ENCODE measurements at regions not wholly inside any gene's neighbourhood (a gene's known extent, or its start where the extent isn't known, plus 50 kb on each side); places are given as distances from the start of the nearest gene placed in this dataset.

DNA sequence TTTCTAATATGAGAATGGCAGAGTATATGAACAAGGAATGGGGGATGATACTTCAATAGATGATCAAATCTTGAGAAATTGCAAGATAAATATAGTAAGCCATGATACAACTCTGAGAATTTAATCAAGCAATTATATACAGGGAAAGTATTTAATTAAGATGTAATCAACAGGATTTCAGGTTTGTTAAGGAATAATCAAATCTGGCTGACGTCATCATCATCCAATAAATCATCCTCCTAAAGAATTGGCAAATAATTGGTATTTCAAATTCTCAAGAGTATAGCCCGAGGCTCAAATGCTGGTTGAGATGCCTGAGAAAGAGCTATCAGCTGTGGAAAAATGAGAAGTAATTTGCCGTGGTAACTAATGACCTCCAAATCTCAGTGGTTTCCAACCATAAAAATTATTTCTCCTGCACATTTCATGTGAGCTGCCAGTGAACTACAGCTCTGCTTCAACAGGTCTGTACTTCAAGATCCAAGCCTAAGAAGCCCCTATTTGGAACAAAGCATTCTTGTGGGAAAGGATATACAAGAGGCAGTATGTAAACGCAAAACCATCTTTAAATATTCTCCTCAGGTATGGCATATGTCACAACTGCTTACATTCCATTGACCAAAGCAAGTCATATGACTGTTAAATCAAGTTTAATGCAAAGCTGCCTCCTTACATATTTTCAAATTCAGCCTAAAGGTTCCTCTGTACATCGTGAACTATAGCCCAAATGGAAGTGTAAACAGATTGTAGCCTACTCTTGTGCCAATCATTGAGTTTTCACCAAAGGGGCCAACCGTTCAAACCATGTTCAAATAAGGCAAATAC lies 503.0 kb downstream of the KIF20B start:
- H3K36me3 ChIP-seq, result no peaks in the 10 kb centered on the region
- WGBS, 2 donors, result 38 to 51% methylated on average over 6 of the region's 6 CpGs
- TF ChIP-seq, protein P1, sequence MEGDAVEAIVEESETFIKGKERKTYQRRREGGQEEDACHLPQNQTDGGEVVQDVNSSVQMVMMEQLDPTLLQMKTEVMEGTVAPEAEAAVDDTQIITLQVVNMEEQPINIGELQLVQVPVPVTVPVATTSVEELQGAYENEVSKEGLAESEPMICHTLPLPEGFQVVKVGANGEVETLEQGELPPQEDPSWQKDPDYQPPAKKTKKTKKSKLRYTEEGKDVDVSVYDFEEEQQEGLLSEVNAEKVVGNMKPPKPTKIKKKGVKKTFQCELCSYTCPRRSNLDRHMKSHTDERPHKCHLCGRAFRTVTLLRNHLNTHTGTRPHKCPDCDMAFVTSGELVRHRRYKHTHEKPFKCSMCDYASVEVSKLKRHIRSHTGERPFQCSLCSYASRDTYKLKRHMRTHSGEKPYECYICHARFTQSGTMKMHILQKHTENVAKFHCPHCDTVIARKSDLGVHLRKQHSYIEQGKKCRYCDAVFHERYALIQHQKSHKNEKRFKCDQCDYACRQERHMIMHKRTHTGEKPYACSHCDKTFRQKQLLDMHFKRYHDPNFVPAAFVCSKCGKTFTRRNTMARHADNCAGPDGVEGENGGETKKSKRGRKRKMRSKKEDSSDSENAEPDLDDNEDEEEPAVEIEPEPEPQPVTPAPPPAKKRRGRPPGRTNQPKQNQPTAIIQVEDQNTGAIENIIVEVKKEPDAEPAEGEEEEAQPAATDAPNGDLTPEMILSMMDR (IDR thresholded peaks at IDR 0.05), result no peak
- TF ChIP-seq POLR2A (IDR thresholded peaks at IDR 0.05), result no peak
- no peak overlapping the region for H3K27ac ChIP-seq
- H3K9me3 ChIP-seq, result no peaks in the 10 kb centered on the region
- no peaks in the 10 kb centered on the region for H3K4me1 ChIP-seq
- no peak for DNase-seq
- H3K27me3 ChIP-seq, result no peaks in the 10 kb centered on the region
- intact Hi-C loops (cut with DNase I), result no loop called here
- no peak overlapping the region for H3K4me3 ChIP-seq

DNA sequence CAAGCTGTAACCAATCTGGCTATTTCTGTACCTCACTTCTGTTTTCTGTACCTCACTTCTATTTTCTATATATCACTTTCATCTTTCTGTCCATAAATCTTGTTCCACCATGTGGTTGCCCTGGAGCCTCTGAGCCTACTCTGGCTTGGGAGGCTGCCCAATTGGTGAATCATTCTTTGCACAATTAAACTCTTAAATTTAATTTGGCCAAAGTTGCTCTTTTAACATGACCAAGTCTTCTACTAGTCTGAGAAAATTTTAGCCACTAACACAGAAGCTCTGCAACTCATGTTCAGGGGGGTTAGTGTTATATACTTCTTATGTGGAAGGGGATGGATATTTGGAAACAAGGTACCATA lies 503.5 kb downstream of the KIF20B start:
- TF ChIP-seq POLR2A (IDR thresholded peaks at IDR 0.05), result no peak
- TF ChIP-seq, protein P1 (IDR thresholded peaks at IDR 0.05), result no peak

DNA sequence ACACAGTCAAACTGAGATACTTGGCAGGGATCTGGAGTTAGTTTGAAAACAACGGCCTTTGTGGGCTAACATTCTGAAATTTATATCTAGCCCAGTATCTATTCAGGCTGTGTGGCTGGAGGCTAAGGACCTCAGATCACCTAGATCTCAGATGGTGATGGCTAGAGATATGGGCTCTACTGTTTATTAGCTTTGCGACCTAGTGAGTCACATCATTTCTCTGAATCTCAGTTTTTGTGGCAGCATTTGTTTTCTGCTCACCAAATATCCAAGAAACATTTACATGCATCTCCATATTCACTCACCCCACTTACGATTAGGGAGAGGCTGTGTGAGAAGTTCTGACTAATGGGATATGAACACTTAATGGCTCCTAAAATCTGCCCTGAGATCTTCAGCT lies 503.9 kb downstream of the KIF20B start:
- Histone ChIP-seq H3K27me3 (no peaks in the 10 kb centered on the region), H3K4me1 (no peaks in the 10 kb centered on the region), H3K9me3 (no peaks in the 10 kb centered on the region), H3K4me3 (no peak overlapping the region), H3K27ac (no peak overlapping the region), H3K36me3 (no peaks in the 10 kb centered on the region)
- intact Hi-C loops (cut with DNase I), result no loop called here
- DNase-seq, result no peak
- WGBS, 2 donors, result 69 to 70% methylated on average over 3 of the region's 3 CpGs
- TF ChIP-seq POLR2A (IDR thresholded peaks at IDR 0.05), result no peak
- TF ChIP-seq, protein P1 (IDR thresholded peaks at IDR 0.05), result no peak

More for the DNA sequence above, 503.5 kb downstream of the KIF20B start:
- Histone ChIP-seq H3K4me1 (no peaks in the 10 kb centered on the region), H3K4me3 (no peak overlapping the region), H3K27ac (no peak overlapping the region), H3K27me3 (no peaks in the 10 kb centered on the region), H3K9me3 (no peaks in the 10 kb centered on the region), H3K36me3 (no peaks in the 10 kb centered on the region)
- no peak for DNase-seq
- intact Hi-C loops (cut with DNase I), result no loop called here

DNA sequence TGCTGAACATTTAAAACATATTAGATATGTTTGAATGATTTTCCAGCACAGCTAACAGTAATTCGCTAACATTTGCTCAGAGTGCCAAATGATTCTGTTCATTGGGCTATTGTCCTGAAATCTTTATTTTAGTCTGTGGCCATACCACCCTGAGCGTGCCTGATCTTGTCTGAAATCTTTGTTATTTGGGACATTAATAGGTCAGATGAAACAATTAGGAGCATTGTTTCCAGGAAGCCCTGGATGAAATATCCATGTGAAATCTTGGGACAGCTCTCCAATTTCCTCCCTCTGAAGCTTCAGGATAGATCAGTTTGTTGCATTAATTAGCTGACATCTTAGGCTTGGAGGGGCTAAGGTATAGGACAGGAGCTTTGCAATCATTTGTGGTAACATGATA lies 512.0 kb downstream of the KIF20B start:
- TF ChIP-seq POLR2A (IDR thresholded peaks at IDR 0.05), result no peak
- TF ChIP-seq, protein P1 (IDR thresholded peaks at IDR 0.05), result no peak
- no peak overlapping the region for H3K4me3 ChIP-seq
- intact Hi-C loops (cut with DNase I), result no loop called here
- no peak for DNase-seq
- H3K27ac ChIP-seq, result no peak overlapping the region
- H3K9me3 ChIP-seq, result no peaks in the 10 kb centered on the region
- H3K4me1 ChIP-seq, result no peaks in the 10 kb centered on the region
- WGBS, 2 donors, result 51 to 68% methylated on average over 2 of the region's 2 CpGs
- no peaks in the 10 kb centered on the region for H3K27me3 ChIP-seq
- H3K36me3 ChIP-seq, result no peaks in the 10 kb centered on the region

DNA sequence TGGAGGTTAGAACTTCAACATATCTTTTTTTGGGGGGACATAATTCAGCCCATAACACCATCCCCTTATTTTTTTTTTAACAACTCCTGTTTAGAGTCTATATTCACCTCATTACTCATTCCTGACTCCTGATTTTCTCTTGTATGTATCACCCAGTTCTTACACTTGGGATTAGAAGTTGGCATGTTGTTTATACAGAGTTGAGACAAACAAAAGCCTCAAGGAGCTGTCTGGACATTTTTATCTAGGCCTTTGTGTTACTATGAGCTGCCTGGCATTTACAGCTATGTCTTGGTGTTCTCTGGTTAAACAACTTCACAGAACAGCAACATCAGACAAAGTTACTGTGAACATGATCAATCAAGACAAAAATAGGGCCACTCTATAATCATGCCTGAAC lies 517.5 kb downstream of the KIF20B start:
- Histone ChIP-seq H3K4me1 (no peaks in the 10 kb centered on the region), H3K27ac (no peak overlapping the region), H3K27me3 (no peaks in the 10 kb centered on the region), H3K36me3 (no peaks in the 10 kb centered on the region), H3K9me3 (no peaks in the 10 kb centered on the region), H3K4me3 (no peak overlapping the region)
- intact Hi-C loops (cut with DNase I), result no loop called here
- DNase-seq, result no peak
- TF ChIP-seq, protein P1 (IDR thresholded peaks at IDR 0.05), result no peak
- no peak for TF ChIP-seq POLR2A (IDR thresholded peaks at IDR 0.05)
